ENCODE measurements at regions not wholly inside any gene's neighbourhood (a gene's known extent, or its start where the extent isn't known, plus 50 kb on each side); places are given as distances from the start of the nearest gene placed in this dataset.

DNA sequence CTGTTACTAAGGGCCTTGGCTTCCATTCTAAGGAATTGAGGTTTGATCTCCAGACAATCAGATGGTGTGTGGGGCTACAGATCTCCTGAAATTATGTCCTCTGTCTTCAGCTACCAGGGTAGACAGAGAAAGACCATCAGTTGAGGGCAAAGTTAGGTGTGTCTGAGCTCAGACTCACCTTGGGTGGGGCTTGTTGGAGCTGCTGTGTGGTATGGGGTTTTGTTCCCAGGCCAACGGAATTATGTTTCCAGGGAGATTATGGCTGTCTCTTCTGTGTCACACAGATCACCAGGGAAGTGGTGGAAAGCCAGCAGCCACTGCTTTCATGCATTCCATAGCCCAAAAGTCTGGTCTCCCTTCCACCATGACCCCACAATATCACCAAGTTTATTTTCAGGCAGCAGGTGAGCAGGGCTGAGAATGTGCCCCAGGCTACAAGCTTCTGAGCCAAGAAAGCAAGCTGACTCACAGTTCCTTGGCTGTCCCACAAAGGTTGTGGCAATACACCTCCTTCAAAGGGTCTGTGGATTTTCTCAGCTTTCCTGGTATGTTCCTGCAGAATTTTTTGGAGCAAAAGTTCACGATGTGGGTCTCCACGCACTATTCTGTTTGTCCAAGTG lies 714.9 kb downstream of the LUZP2 start:
- TF ChIP-seq POLR2A (IDR thresholded peaks at IDR 0.05): no peak
- no peak for TF ChIP-seq POLR2AphosphoS5 (IDR thresholded peaks at IDR 0.05; ENCODE audit: insufficient read depth in 1 of 2, low read depth in 1 of 2)

Measured in vagina (tissue), 2 donors.